Activated CD8-positive, alpha-beta T cell treated with anti-CD3 and anti-CD28 coated beads, Interleukin-2, amount 10 ng/mL, durations not matched to agents 7 days and 5 days (primary cell): ENCODE measurements at regions not wholly inside any gene's neighbourhood (a gene's known extent, or its start where the extent isn't known, plus 50 kb on each side); places are given as distances from the start of the nearest gene placed in this dataset.

Experiments used
- ATAC-seq: fragments of 150-1000 bp; cut with Tn5 transposase; one replicate; pipeline ENCODE4 v1.10.0; 2021; ENCODE audit warnings: moderate library complexity
- CTCF ChIA-PET: fragments of 350-600 bp; sonication (Branson Sonifier 250); formaldehyde crosslinking; loops from one replicate; lab custom pipeline; 2021; ENCODE audit warnings: antibody characterized with exemption; lab: Charles Lee
- POLR2A ChIA-PET: fragments of 350-600 bp; sonication (Branson Sonifier 250); formaldehyde crosslinking; loops from one replicate; lab custom pipeline; 2021; ENCODE audit warnings: antibody characterized with exemption; lab: Charles Lee
- DNase-seq: peaks from one replicate; pipeline ENCODE4 v3.0.0-alpha.2; 2020
- H3K27ac Mint-ChIP-seq: one replicate; pipeline ENCODE4 v1.8.0; 2021; ENCODE audit warnings: mild to moderate bottlenecking, mixed read lengths
- H3K27me3 Mint-ChIP-seq: one replicate; pipeline ENCODE4 v1.8.0; 2021; ENCODE audit warnings: low read depth, mixed read lengths
- H3K36me3 Mint-ChIP-seq: one replicate; pipeline ENCODE4 v1.8.0; 2021; ENCODE audit warnings: low read depth, mixed read lengths
- H3K4me1 Mint-ChIP-seq: one replicate; pipeline ENCODE4 v1.8.0; 2021; ENCODE audit warnings: low read depth, mixed read lengths
- H3K4me3 Mint-ChIP-seq: one replicate; pipeline ENCODE4 v1.8.0; 2021; ENCODE audit warnings: mild to moderate bottlenecking, mixed read lengths
- H3K9me3 Mint-ChIP-seq: one replicate; pipeline ENCODE4 v1.8.0; 2022; ENCODE audit warnings: mixed read lengths; ENCODE audit not compliant: insufficient read depth

GRCh38 chr2:134782792-134783191 lies 55.6 kb upstream of the ACMSD start:
- H3K27ac Mint-ChIP-seq: no peak overlapping the region
- H3K9me3 Mint-ChIP-seq: no peaks in the 10 kb centered on the region
- no peaks in the 10 kb centered on the region for H3K36me3 Mint-ChIP-seq
- peaks cover 7% of the 10 kb centered on the region for H3K27me3 Mint-ChIP-seq
- ChIA-PET CTCF (interaction anchor here (1.0 to 1.8 kb wide), 2 partner anchors 13 to 322 kb away, joined by 3 to 4 read pairs; no protein-coding TSS in a partner anchor), POLR2A (no interaction called here)
- DNase-seq: no peak
- H3K4me1 Mint-ChIP-seq: no peaks in the 10 kb centered on the region
- no peak for ATAC-seq
- H3K4me3 Mint-ChIP-seq: no peak overlapping the region

GRCh38 chr2:134783912-134784311 lies 54.5 kb upstream of the ACMSD start:
- ChIA-PET CTCF (interaction anchor here (1.8 kb wide), 1 partner anchor 323 kb away, joined by 4 read pairs; no protein-coding TSS in a partner anchor), POLR2A (no interaction called here)
- DNase-seq (no peak), ATAC-seq (no peak)
- Mint-ChIP-seq H3K27me3 (peaks cover 7% of the 10 kb centered on the region), H3K4me1 (no peaks in the 10 kb centered on the region), H3K4me3 (no peak overlapping the region), H3K27ac (no peak overlapping the region), H3K36me3 (no peaks in the 10 kb centered on the region), H3K9me3 (no peaks in the 10 kb centered on the region)

GRCh38 chr2:134785659-134786430 lies 52.6 kb upstream of the ACMSD start:
- H3K4me1 Mint-ChIP-seq: no peaks in the 10 kb centered on the region
- no peak for ATAC-seq
- DNase-seq: no peak
- H3K27me3 Mint-ChIP-seq: peaks cover 10% of the 10 kb centered on the region
- no peaks in the 10 kb centered on the region for H3K36me3 Mint-ChIP-seq
- H3K4me3 Mint-ChIP-seq: no peak overlapping the region
- H3K27ac Mint-ChIP-seq: no peak overlapping the region
- ChIA-PET POLR2A (no interaction called here), CTCF (no interaction called here)
- no peaks in the 10 kb centered on the region for H3K9me3 Mint-ChIP-seq

GRCh38 chr2:134788417-134788816 lies 50.0 kb upstream of the ACMSD start:
- ATAC-seq (no peak), DNase-seq (no peak)
- Mint-ChIP-seq H3K9me3 (no peaks in the 10 kb centered on the region), H3K4me1 (no peaks in the 10 kb centered on the region), H3K27me3 (peaks cover 7% of the 10 kb centered on the region), H3K36me3 (no peaks in the 10 kb centered on the region), H3K27ac (no peak overlapping the region), H3K4me3 (no peak overlapping the region)
- ChIA-PET CTCF (no interaction called here), POLR2A (no interaction called here)
